H1 (cell line): ENCODE measurements at regions not wholly inside any gene's neighbourhood (a gene's known extent, or its start where the extent isn't known, plus 50 kb on each side); places are given as distances from the start of the nearest gene placed in this dataset.
"Not testable (repeated sequence)": the region's sequence is repeated elsewhere in the genome, so short reads cannot be mapped to it uniquely, and the experiment has no call there.

Experiments
- EZH2 ChIP-seq: fragments of 200-600 bp; sonication (generic); IDR thresholded peaks from 2 replicates; pipeline ENCODE4 v1.7.1; 2012; ENCODE audit warnings: low read depth, mild to moderate bottlenecking, moderate library complexity, low read length, inconsistent platforms; ENCODE audit not compliant: severe bottlenecking
- SRF ChIP-seq: IDR thresholded peaks from 2 replicates; pipeline ENCODE4 v1.6.1; 2011; ENCODE audit warnings: mild to moderate bottlenecking, low read depth, low read length, moderate library complexity
- TAF1 ChIP-seq: IDR thresholded peaks from 2 replicates; pipeline ENCODE4 v1.6.1; 2011; ENCODE audit warnings: mild to moderate bottlenecking, low read depth, low read length
- TF ChIP-seq, protein P1 (sequence below), 3 experiments: IDR thresholded peaks; 1 replicate in 2 of 3; 2 replicates in 1 of 3; pipeline versions ENCODE4 v1.5.1 to v1.6.1; 2011; ENCODE audit warnings: low read length in 3 of 3, mild to moderate bottlenecking in 3 of 3, inconsistent platforms in 2 of 3, low read depth in 1 of 3, moderate library complexity in 1 of 3; ENCODE audit not compliant: insufficient read depth in 1 of 3; ENCODE audit errors: control extremely low read depth in 1 of 3

DNA sequence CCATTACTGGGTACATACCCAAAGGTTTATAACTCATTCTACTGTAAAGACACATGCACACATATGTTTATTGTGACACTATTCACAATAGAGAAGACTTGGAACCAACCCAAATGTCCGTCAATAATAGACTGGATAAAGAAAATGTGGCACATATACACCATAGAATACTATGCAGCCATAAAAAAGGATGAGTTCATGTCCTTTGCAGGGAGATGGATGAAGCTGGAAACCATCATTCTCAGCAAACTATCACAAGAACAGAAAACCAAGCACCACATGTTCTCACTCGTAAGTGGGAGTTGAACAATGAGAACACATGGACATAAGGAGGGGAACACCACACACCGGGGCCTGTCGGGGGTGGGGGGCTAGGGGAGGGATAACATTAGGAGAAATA lies 196.9 kb upstream of the CAND1 start:
- not testable (repeated sequence) for TF ChIP-seq EZH2, SRF, TAF1
- TF ChIP-seq, protein P1, sequence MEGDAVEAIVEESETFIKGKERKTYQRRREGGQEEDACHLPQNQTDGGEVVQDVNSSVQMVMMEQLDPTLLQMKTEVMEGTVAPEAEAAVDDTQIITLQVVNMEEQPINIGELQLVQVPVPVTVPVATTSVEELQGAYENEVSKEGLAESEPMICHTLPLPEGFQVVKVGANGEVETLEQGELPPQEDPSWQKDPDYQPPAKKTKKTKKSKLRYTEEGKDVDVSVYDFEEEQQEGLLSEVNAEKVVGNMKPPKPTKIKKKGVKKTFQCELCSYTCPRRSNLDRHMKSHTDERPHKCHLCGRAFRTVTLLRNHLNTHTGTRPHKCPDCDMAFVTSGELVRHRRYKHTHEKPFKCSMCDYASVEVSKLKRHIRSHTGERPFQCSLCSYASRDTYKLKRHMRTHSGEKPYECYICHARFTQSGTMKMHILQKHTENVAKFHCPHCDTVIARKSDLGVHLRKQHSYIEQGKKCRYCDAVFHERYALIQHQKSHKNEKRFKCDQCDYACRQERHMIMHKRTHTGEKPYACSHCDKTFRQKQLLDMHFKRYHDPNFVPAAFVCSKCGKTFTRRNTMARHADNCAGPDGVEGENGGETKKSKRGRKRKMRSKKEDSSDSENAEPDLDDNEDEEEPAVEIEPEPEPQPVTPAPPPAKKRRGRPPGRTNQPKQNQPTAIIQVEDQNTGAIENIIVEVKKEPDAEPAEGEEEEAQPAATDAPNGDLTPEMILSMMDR (IDR thresholded peaks at IDR 0.05; ENCODE audit: control extremely low read depth in 1 of 3, insufficient read depth in 1 of 3, low read depth in 1 of 3, low read length in 3 of 3), result not testable (repeated sequence)
